NCI-H1694 (cell line): ENCODE measurements at regions not wholly inside any gene's neighbourhood (a gene's known extent, or its start where the extent isn't known, plus 50 kb on each side); places are given as distances from the start of the nearest gene placed in this dataset.
A peak's percentile ranks its signal among the peaks of the same experiment; 100 is the strongest.
"Not testable (repeated sequence)": the region's sequence is repeated elsewhere in the genome, so short reads cannot be mapped to it uniquely, and the experiment has no call there.

Experiments
- DNase-seq: peaks from one replicate; lab custom pipeline; 2025; lab: John Stamatoyannopoulos, UW

- DNase-seq, result no peak
These were observed 584.7 kb upstream of the SLC35B3 start for GRCh38 chr6:9020001-9020400.

- DNase-seq, result no peak
These were observed 574.6 kb upstream of the SLC35B3 start for GRCh38 chr6:9009931-9010330.

GRCh38 chr6:9007027-9007426 is 571.7 kb upstream of the SLC35B3 start:
- no peak for DNase-seq

- no peak for DNase-seq
These were observed 567.5 kb upstream of the SLC35B3 start for GRCh38 chr6:9002833-9003232.

DNA sequence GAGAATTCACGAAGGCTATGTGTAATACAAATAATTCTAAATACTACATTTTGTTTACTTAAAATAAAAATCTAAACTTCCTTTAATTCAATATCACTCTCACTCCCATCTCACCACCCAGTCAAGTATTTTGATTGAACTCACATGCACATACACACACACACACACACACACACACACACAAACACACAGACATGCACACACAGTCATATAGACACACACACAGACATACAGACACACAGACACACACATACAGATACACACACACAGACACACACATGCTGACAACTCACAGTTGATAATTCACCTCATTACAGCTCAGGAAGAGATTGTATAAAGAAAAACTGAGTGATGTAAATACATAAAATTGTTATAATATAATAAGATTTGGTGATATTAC is 559.8 kb upstream of the SLC35B3 start:
- no peak for DNase-seq

DNA sequence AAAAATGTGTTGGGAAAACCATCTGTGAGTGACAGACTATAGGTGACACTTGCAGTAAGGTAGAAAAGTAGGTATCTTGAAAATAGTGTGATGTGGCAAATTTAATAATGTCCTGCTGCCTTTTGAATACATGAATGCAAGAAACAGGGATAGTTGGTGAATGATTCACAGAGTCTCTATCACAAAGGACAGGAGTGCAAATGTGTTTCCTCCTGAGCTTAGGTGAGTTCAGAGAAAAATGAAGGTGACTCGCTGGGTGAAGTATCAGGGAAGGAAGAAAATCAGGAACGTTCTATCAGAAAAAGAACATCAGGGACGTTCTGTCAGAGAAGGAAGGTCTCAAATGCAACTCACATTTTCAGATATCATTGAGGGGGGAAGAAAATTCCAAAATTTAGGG is 557.8 kb upstream of the SLC35B3 start:
- DNase-seq, result no peak

DNA sequence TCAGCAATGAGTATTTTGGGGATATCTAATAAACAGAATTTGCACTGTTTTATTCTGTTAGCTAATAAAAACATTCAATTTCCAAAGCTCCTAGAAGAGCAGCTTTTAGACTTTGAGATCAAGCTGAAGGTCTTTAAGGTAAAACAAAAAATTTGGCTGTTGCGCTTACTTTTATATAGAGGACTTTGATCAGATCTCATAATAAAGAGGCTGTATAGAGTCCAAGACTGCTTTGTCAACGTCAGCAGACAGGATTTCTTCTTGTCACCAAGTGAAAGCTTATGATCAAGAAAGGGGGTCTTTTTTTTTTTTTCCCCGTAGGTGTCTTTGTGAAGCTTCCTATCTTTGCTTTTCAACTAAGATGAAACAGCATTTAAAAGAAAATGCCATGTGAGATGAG is 556.5 kb upstream of the SLC35B3 start:
- DNase-seq, result no peak

GRCh38 chr6:8990075-8990474 is 554.7 kb upstream of the SLC35B3 start:
- DNase-seq, result no peak

DNA sequence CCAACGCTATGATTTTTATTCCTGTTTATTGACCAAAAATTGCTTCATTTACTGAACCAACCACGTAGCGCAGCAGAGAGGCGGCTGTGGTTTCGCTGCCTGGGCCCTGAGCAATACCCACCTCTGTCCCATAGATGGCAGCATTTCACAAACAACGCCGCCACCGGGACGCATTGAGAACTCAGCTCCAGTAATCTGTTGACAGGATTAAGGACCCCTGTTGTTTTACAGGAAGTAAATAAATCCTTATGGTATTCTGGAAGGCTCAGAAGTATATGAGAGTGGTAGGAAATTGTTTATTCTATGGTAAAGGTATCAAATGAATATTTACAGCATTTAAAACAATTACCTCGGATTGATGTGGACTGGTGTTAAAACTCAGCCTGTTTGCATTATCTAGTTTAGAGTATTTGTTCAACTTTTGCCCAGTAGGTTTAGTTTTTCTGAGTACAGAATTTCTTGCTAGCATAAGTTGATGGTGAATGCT is 547.9 kb upstream of the SLC35B3 start:
- peak; percentile 58 for DNase-seq

- DNase-seq, result no peak
These were observed 547.3 kb upstream of the SLC35B3 start for GRCh38 chr6:8982668-8983067.

- DNase-seq, result no peak
These were observed 538.0 kb upstream of the SLC35B3 start for GRCh38 chr6:8973395-8973794.

GRCh38 chr6:8969747-8970146 is 534.4 kb upstream of the SLC35B3 start:
- DNase-seq, result no peak

DNA sequence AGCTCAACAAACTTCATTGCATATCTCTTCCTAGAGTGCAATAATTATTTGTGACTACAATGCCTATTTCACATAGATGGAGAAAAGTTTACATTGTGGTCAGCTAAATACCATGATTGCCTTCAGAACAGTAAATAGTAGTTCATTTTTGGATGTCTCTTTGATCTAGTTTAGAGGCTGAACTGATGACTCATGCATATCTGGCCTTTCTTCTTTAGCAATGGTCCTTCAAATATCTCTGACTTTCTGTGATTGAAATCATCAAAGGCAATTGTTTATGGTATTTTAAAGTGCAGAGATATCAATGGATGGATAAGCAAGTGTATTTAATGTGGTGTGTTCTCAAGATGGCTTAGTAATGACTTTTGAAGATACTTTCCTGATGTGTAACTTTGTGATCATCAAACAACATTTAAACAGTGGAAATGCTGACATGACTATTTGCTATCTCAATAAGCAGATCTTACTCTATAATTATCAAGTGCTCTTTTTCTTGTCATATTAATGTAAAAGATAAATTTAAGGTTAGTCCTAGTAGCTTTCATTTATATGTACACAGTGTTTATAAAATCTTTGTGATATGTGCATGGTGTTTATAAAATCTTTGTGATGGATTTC is 523.7 kb upstream of the SLC35B3 start:
- DNase-seq, result no peak

DNA sequence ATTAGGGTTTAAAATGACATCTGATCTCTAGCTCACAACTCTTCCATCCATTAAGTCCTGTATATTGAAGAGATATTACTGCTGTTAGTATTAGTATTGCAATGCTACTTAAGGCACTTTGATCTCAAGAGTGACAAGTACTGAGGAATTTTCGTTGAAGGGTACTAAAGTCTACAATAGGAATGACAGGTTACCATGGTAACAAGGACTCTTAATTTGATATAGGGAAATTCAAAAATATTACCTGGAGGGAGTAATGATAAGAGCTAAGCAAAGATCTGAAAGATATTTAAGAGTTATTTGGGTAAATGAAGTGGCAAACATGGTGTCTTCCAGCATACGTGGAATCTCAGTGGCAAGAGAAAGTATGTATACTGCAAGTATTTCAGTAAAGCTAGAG is 518.0 kb upstream of the SLC35B3 start:
- DNase-seq, result no peak

DNA sequence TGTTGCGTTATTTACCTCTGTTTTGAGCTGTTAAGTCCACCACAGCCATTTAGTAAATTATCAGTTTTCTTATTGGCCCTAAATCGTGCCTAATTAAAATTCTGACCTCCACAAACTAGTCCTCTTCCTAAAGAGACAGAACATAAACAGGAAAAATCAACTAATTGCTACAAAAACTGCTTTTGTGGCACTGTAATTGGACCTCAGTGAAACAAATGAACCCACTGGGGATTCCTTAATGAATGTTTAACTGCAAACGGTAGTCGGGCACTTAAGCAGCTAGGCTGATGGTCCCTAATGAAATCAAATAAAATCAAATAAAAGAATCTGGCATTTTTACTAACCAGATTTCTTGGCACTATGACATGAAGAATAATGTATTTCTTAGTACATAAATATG is 513.4 kb upstream of the SLC35B3 start:
- no peak for DNase-seq

GRCh38 chr6:8947900-8948299 is 512.6 kb upstream of the SLC35B3 start:
- DNase-seq, result no peak

GRCh38 chr6:8944548-8944947 is 509.2 kb upstream of the SLC35B3 start:
- no peak for DNase-seq

DNA sequence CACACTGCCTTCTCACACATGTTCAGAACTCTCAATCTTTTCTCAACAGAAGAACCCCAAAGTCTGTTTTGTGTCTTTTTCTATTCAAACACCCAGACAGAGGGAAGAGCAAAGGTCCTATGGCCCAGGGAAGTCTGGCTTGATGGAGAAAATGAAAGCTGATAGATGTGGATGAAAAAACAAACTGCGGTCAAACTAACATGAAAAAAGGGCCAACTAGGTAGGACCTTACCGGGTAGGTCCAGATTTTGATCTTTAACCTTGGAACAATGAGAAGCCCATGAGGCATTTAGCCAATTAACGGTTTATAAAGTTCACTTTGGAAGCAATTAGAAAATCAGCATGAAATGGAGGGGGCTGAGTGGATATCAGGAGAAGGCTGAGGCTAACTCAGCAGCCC is 507.7 kb upstream of the SLC35B3 start:
- DNase-seq, result no peak

- DNase-seq, result no peak
These were observed 506.2 kb upstream of the SLC35B3 start for GRCh38 chr6:8941577-8941976.

GRCh38 chr6:8940356-8940755 is 505.0 kb upstream of the SLC35B3 start:
- no peak for DNase-seq

DNA sequence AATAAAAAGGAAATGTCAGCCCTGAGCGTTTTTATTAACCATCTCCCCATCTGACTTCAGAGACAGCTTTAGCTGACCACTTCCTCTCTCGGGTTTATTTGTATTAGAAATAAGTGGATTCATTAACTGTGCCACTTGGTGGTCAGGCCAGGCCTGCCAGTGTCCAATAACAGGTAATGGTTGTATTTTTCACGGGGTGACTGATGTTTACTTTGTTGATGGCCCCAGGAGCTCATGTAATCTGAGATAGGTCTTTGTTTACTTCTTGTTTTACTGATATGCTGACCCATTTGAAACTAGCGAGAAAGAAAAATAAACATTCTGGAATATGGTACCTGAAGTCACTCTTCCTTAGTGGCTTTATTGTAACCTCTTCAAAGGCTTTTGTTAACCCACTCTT is 504.3 kb upstream of the SLC35B3 start:
- DNase-seq, result no peak

DNA sequence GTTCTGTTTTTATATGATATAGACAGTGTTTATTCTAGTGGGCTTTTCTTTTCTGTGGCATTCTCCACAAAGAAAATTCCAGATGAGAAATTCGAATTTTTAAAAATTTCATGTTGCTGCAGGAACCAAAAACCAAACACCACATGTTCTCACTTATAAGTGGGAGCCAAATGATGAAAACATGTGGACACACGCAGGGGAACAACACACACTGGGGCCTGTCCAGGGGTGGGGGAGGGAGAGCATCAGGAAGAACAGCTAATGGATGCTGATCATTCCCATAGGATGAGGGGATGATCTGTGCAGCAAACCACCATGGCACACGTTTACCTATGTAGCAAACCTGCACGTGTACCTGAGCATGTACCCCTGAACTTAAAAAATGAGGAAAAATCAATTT is 499.0 kb upstream of the SLC35B3 start:
- no peak for DNase-seq

- DNase-seq, result no peak
These were observed 494.7 kb upstream of the SLC35B3 start for GRCh38 chr6:8930009-8930408.

DNA sequence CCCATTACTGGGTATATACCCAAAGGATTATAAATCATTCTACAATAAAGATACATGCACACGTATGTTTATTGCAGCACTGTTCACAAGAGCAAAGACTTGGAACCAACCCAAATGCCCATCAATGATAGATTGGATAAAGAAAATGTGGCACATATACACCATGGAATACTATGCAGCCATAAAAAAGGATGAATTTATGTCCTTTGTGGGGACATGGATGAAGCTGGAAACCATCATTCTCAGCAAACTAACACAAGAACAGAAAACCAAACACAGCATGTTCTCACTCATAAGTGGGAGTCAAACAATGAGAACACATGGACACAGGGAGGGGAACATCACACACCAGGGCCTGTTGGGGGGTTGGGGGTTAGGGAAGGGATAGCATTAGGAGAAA is 484.9 kb upstream of the SLC35B3 start:
- DNase-seq, result not testable (repeated sequence)

DNA sequence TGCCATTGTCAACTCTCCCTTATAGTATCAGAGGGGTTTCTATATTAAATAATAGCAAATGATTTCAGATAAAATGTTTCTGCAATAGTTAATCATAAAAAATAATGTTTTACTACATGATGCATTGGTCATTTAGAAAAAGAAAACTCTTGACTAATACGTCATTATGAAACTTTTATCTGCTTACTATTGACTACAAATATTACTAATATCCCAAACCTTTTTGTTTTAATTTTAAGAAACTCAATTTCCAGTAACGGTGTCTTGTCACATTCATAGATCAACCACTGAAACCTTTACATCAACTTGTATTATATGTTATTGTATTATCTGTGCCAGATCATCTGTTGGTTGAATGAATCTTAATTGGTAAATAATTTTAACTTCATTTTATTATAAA is 482.9 kb upstream of the SLC35B3 start:
- DNase-seq, result no peak
